Lower leg skin (tissue), 4 donors: ENCODE measurements at regions not wholly inside any gene's neighbourhood (a gene's known extent, or its start where the extent isn't known, plus 50 kb on each side); places are given as distances from the start of the nearest gene placed in this dataset.
"Not testable (repeated sequence)": the region's sequence is repeated elsewhere in the genome, so short reads cannot be mapped to it uniquely, and the experiment has no call there.

Experiments
- DNase-seq, 2 donors: peaks; one replicate each; pipeline ENCODE4 v3.0.0-alpha.2; 2019; ENCODE audit warnings: low spot score in 2 of 2
- H3K4me3 ChIP-seq: fragments of 200-600 bp; sonication (generic); 2 replicates; pipeline ENCODE4 v1.5.1; 2017; ENCODE audit warnings: mild to moderate bottlenecking, low read depth; ENCODE audit not compliant: poor library complexity, severe bottlenecking
- POLR2A ChIP-seq, 2 donors: fragments of 450-650 bp; IDR thresholded peaks; one replicate each; pipeline ENCODE4 v1.6.1; 2016 to 2017; ENCODE audit warnings: antibody characterized with exemption in 2 of 2, mild to moderate bottlenecking in 1 of 2, moderate library complexity in 1 of 2
- WGBS, 2 donors: methylation state at CpG; one replicate each; pipeline ENCODE4 v1.1.5; 2018; 5-methylcytosine and 5-hydroxymethylcytosine counted together
- intact Hi-C: fragments of 100-400 bp; cut with DNase I; formaldehyde crosslinking; loops from one replicate; pipeline ENCODE4 v1.15.0; 2023; ENCODE audit warnings: low total_unique reads
- TF ChIP-seq, protein P1 (sequence below), 3 donors: fragments of 450-650 bp; IDR thresholded peaks; one replicate each; pipeline ENCODE4 v1.5.1; 2016; ENCODE audit warnings: antibody characterized with exemption in 3 of 3, mild to moderate bottlenecking in 3 of 3, moderate library complexity in 2 of 3

DNA sequence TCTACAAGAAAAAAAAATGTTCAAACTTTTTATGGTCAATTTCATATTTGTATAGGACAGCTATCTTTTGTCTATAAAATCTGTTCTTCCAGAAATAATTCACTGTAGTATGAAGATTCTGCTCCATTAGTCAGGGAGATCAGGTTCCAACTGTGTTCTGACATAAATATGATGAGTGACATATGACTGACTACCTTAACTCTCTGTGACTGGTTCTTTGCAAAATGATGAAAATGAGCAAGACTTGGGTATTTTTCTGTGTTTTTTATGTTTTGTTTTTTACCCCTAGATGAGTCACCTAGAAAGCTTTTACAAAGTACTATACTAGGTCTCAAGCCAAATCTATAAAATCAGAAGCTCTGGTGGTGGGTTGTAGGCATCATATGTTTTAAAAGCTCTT lies 229.6 kb downstream of the MMUT start:
- no peak for TF ChIP-seq POLR2A (IDR thresholded peaks at IDR 0.05)
- TF ChIP-seq, protein P1, sequence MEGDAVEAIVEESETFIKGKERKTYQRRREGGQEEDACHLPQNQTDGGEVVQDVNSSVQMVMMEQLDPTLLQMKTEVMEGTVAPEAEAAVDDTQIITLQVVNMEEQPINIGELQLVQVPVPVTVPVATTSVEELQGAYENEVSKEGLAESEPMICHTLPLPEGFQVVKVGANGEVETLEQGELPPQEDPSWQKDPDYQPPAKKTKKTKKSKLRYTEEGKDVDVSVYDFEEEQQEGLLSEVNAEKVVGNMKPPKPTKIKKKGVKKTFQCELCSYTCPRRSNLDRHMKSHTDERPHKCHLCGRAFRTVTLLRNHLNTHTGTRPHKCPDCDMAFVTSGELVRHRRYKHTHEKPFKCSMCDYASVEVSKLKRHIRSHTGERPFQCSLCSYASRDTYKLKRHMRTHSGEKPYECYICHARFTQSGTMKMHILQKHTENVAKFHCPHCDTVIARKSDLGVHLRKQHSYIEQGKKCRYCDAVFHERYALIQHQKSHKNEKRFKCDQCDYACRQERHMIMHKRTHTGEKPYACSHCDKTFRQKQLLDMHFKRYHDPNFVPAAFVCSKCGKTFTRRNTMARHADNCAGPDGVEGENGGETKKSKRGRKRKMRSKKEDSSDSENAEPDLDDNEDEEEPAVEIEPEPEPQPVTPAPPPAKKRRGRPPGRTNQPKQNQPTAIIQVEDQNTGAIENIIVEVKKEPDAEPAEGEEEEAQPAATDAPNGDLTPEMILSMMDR (IDR thresholded peaks at IDR 0.05), result no peak
- no peak overlapping the region for H3K4me3 ChIP-seq
- intact Hi-C loops, result no loop called here
- DNase-seq, result no peak

DNA sequence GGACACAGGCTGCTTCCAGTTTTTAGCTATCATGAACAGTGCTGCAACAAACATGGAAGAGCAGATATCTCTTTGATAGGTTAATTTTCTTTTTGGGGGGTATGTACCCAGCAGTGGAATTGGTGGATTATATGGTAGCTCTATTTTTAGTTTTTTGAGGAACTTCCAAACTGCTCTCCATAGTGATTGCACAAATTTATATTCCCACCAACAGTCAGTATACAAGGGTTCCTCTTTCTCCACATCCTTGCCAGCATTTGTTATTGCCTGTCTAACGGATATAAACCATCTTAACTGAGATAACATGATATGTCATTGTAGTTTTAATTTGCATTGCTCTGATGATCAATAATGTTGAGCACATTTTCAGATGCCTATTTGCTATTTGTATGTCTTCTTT lies 237.6 kb downstream of the MMUT start:
- no peak for TF ChIP-seq POLR2A (IDR thresholded peaks at IDR 0.05)
- TF ChIP-seq, protein P1 (IDR thresholded peaks at IDR 0.05), result no peak
- H3K4me3 ChIP-seq, result no peak overlapping the region
- intact Hi-C loops, result no loop called here
- 76 to 79% methylated on average over 1 of the region's 1 CpG for WGBS, 2 donors
- no peak for DNase-seq

DNA sequence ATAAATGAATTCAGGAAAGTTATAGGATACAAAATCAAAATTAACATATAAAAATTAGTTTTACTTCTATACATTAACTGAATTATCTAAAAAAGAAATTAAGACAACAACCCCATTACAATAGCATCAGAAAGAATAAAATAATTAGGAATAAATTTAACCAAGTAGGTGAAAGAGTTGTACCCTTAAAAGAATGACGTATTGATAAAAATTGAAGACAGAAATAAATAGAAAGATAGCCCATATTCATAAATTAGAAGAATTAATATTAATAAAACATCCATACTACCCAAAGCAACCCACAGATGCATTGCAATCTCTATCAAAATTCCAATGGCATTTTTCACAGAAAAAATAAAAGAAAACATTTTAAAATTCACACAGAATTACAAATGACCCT lies 242.8 kb downstream of the MMUT start:
- 75 to 81% methylated on average over 1 of the region's 1 CpG for WGBS, 2 donors
- DNase-seq, result no peak
- intact Hi-C loops, result no loop called here
- H3K4me3 ChIP-seq, result no peak overlapping the region
- TF ChIP-seq, protein P1 (IDR thresholded peaks at IDR 0.05), result no peak
- no peak for TF ChIP-seq POLR2A (IDR thresholded peaks at IDR 0.05)

DNA sequence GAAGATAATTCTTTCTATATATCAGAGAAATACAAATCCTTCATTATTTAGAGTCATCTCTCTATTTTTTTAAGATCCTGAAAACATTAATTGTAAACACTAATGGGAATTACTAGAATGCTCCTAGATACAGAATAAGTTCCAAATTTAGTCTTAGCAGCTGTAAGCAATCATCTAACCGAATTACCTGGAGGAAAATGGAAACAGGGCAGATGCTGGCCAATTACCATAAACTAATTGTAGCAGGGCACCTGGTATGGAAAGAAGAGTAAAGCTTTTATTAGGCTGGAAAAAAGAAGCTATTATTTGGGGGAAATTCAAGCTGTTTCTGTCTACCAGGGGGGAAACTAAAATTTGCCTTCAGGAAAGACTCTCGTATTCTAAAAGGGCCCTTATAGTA lies 257.5 kb downstream of the MMUT start:
- intact Hi-C loops, result no loop called here
- TF ChIP-seq, protein P1 (IDR thresholded peaks at IDR 0.05), result no peak
- no peak for TF ChIP-seq POLR2A (IDR thresholded peaks at IDR 0.05)
- 51 to 58% methylated on average over 2 of the region's 2 CpGs for WGBS, 2 donors
- H3K4me3 ChIP-seq, result no peak overlapping the region
- DNase-seq, result no peak

DNA sequence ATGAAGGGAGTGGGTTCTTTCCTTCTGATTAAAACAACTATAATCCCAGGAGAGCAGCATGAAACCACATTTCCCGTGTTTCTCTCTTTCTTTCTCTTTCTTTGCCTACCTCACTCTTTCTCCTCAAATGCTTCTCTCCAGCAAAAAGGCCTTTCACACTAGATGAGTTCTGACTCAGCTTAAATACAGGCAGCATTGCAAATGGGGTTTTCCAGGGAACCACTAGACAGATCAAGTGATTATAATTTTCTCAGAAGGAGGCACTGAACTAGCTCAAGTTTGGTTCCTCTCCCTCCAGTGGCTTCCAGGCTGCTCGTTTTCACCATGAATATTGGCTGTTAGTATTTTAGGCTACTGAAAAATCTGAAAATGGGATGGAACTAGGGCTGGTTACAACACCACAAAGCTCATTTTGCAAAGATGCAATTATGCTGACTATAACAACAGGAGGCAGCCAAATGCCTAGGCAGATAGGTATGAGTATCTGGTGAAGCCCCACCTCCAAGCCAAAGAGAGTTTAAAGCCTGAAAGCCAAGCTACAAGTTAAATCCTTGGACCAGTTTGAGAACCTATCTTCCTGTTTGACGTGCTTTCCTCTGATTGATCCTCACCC lies 260.0 kb downstream of the MMUT start:
- intact Hi-C loops, result no loop called here
- H3K4me3 ChIP-seq, result no peak overlapping the region
- no peak for TF ChIP-seq POLR2A (IDR thresholded peaks at IDR 0.05)
- 61% methylated on average over 3 of the region's 3 CpGs for WGBS, 2 donors
- DNase-seq, result no peak

DNA sequence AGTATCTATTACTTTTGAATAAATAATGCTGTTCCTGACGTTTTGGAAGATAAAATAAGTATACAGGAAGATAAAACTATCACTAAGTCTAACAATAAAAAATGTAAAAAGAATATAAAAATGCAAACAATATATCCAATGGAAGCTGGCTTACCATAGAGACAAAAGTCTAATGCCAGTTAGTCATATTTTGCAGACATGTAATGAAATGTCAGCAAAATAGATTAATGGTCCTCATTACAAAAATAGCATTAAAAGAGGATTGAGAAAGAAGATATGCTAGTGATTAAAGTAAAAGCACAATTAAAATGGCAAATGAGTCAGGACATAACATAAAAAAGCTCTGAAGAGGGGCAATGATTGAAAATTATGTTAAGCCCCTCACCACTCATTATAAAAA lies 265.0 kb downstream of the MMUT start:
- no peak for DNase-seq
- no peak overlapping the region for H3K4me3 ChIP-seq
- no peak for TF ChIP-seq POLR2A (IDR thresholded peaks at IDR 0.05)
- TF ChIP-seq, protein P1 (IDR thresholded peaks at IDR 0.05), result no peak
- 18 to 40% methylated on average over 1 of the region's 1 CpG for WGBS, 2 donors
- intact Hi-C loops, result no loop called here

DNA sequence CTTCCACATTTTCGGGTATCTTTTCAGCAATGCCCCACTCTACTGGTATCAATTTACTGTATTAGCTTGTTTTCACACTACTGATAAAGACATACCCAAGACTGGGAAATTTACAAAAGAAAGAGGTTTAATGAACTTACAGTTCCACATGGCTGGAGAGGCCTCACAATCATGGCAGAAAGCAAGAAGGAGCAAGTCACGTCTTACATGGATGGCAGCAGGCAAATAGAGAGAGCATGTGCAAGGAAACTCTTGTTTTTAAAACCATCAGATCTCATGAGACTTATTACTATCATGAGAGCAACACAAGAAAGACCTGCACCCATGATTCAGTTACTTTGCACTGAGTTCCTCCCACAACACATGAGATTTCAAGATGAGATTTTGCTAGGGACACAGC lies 300.7 kb downstream of the MMUT start:
- intact Hi-C loops, H3K4me3 ChIP-seq, DNase-seq: not testable (repeated sequence)
- WGBS, 2 donors, result 81 to 85% methylated on average over 2 of the region's 2 CpGs
